HG03060 (cell line): ENCODE measurements at regions not wholly inside any gene's neighbourhood (a gene's known extent, or its start where the extent isn't known, plus 50 kb on each side); places are given as distances from the start of the nearest gene placed in this dataset.

Source experiments
- ATAC-seq: cut with Tn5 transposase; IDR thresholded peaks from one replicate; pipeline ENCODE4 v1.9.1; 2021; ENCODE audit warnings: low read depth, moderate number of reproducible peaks; ENCODE audit not compliant: unreplicated experiment

GRCh38 chr15:95644100-95644875, 686.2 kb upstream of the NR2F2 start:
- no peak for ATAC-seq

- ATAC-seq, result no peak
Measured at GRCh38 chr15:95645791-95646338, 684.6 kb upstream of the NR2F2 start.

GRCh38 chr15:95646484-95647273, 683.8 kb upstream of the NR2F2 start:
- ATAC-seq, result no peak

- no peak for ATAC-seq
Measured at GRCh38 chr15:95647531-95648277, 682.8 kb upstream of the NR2F2 start.

GRCh38 chr15:95653361-95653805, 677.1 kb upstream of the NR2F2 start:
- no peak for ATAC-seq

- no peak for ATAC-seq
Measured at GRCh38 chr15:95655089-95655607, 675.4 kb upstream of the NR2F2 start.

GRCh38 chr15:95656595-95656994, 673.9 kb upstream of the NR2F2 start:
- no peak for ATAC-seq

- ATAC-seq, result no peak
Measured at GRCh38 chr15:95658799-95659198, 671.7 kb upstream of the NR2F2 start.

GRCh38 chr15:95659656-95660055, 670.8 kb upstream of the NR2F2 start:
- ATAC-seq, result no peak

- no peak for ATAC-seq
Measured at GRCh38 chr15:95662638-95663037, 667.9 kb upstream of the NR2F2 start.

GRCh38 chr15:95663156-95664100, 667.1 kb upstream of the NR2F2 start:
- no peak for ATAC-seq

- no peak for ATAC-seq
Measured at GRCh38 chr15:95664450-95664849, 666.0 kb upstream of the NR2F2 start.

GRCh38 chr15:95669146-95669922, 661.2 kb upstream of the NR2F2 start:
- no peak for ATAC-seq

- no peak for ATAC-seq
Measured at GRCh38 chr15:95674031-95674430, 656.5 kb upstream of the NR2F2 start.

GRCh38 chr15:95676500-95676899, 654.0 kb upstream of the NR2F2 start:
- no peak for ATAC-seq

GRCh38 chr15:95679847-95680582, 650.5 kb upstream of the NR2F2 start:
- ATAC-seq, result no peak

GRCh38 chr15:95680728-95681127, 649.8 kb upstream of the NR2F2 start:
- ATAC-seq, result no peak
